ENCODE measurements at regions not wholly inside any gene's neighbourhood (a gene's known extent, or its start where the extent isn't known, plus 50 kb on each side); places are given as distances from the start of the nearest gene placed in this dataset.

DNA sequence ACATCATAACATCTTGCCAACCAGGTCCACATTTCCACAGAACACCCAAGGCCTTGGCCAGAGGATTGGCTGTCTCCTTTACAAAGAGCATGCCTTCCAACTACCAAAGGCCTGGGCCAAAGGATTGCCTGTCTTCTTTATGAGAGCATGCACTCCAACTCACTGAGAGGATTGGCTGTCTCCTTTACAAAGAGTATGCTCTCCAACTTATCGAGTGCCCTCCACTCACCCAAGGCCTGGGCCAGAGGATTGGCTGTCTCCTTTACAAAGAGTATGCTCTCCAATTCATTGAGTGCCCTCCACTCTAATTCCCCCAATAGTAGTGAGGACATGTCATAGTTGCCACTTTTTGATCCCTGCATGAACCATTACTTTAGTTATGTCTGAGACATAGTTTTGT, 79.9 kb upstream of the TAS2R1 start:
- no peaks in the 10 kb centered on the region for H3K9me3 ChIP-seq
- no peaks in the 10 kb centered on the region for H3K27me3 ChIP-seq
- TF ChIP-seq, protein P1, sequence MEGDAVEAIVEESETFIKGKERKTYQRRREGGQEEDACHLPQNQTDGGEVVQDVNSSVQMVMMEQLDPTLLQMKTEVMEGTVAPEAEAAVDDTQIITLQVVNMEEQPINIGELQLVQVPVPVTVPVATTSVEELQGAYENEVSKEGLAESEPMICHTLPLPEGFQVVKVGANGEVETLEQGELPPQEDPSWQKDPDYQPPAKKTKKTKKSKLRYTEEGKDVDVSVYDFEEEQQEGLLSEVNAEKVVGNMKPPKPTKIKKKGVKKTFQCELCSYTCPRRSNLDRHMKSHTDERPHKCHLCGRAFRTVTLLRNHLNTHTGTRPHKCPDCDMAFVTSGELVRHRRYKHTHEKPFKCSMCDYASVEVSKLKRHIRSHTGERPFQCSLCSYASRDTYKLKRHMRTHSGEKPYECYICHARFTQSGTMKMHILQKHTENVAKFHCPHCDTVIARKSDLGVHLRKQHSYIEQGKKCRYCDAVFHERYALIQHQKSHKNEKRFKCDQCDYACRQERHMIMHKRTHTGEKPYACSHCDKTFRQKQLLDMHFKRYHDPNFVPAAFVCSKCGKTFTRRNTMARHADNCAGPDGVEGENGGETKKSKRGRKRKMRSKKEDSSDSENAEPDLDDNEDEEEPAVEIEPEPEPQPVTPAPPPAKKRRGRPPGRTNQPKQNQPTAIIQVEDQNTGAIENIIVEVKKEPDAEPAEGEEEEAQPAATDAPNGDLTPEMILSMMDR (IDR thresholded peaks at IDR 0.05) = no peak
- TF ChIP-seq POLR2AphosphoS5 (IDR thresholded peaks at IDR 0.05; ENCODE audit: insufficient read depth in 1 of 2, low read depth in 1 of 2) = no peak
- TF ChIP-seq POLR2A (IDR thresholded peaks at IDR 0.05) = no peak
- DNase-seq (ENCODE audit: extremely low spot score in 2 of 2) = no peak
- no peaks in the 10 kb centered on the region for H3K4me1 ChIP-seq
- H3K36me3 ChIP-seq = no peaks in the 10 kb centered on the region
- H3K27ac ChIP-seq = no peak overlapping the region
- intact Hi-C loops (cut with DNase I) = no loop called here
- H3K4me3 ChIP-seq = no peak overlapping the region

DNA sequence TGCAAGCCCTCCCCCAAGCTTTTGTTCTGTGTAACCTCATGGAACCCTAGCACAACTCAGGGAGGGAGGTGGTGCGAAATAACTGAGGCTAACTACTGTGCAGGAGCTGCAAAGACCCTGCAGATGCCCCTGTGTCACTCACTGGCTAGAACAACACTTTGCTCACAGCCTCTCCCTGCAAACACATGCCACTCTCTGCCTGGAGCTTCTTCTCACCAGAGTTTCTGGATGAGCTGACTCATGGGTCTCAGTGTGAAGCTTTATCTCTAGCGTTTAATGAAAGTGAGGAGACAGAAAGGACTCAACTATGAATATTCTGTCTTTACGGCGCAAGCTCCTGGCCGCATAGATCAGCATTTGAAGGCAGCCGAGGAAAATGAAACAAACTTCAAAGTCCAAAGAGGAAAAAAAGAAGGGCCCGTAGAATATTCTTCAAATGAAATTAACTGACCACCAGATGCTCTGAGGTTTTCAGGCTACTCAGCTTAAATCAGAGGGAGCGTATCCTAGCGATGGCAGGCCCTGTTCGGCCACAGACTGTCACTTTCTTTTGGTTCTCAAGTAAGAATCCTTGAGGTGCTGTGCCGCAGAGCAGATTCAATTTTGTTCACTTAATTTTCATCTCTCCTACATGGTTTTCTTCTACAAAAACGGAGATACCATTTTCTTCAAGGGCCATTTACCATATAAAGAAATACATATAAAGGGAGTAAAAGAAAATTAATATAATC, 77.7 kb upstream of the TAS2R1 start:
- Histone ChIP-seq H3K4me1 (no peaks in the 10 kb centered on the region), H3K27ac (no peak overlapping the region), H3K27me3 (no peaks in the 10 kb centered on the region), H3K9me3 (no peaks in the 10 kb centered on the region), H3K4me3 (no peak overlapping the region), H3K36me3 (no peaks in the 10 kb centered on the region)
- intact Hi-C loops (cut with DNase I) = no loop called here
- TF ChIP-seq, protein P1 (IDR thresholded peaks at IDR 0.05) = no peak
- TF ChIP-seq POLR2A (IDR thresholded peaks at IDR 0.05) = no peak
- TF ChIP-seq POLR2AphosphoS5 (IDR thresholded peaks at IDR 0.05; ENCODE audit: insufficient read depth in 1 of 2, low read depth in 1 of 2) = no peak
- no peak for DNase-seq (ENCODE audit: extremely low spot score in 2 of 2)

DNA sequence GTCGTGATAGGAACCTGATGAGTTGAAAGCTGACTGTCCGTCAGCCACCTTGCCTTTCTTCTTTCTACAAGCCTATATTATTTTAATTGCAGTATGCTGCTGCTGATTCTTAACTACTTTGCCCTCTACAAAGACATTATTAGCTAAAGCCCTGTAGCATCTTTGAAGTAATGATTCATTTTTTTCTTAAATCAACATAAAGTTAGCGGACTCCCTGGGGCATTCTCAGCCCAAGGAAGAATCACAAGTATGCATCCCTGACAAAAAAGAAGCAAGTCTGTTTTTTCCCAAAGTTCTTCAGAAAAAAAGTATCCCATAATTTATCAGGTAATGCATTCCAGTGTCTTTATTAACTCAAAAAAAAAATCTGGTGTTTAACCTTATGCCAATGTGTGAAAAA, 69.5 kb upstream of the TAS2R1 start:
- DNase-seq (ENCODE audit: extremely low spot score in 2 of 2) = no peak
- Histone ChIP-seq H3K36me3 (no peaks in the 10 kb centered on the region), H3K27ac (no peak overlapping the region), H3K4me3 (no peak overlapping the region), H3K27me3 (no peaks in the 10 kb centered on the region), H3K9me3 (no peaks in the 10 kb centered on the region), H3K4me1 (no peaks in the 10 kb centered on the region)
- TF ChIP-seq, protein P1 (IDR thresholded peaks at IDR 0.05) = no peak
- TF ChIP-seq POLR2A (IDR thresholded peaks at IDR 0.05) = no peak
- TF ChIP-seq POLR2AphosphoS5 (IDR thresholded peaks at IDR 0.05; ENCODE audit: insufficient read depth in 1 of 2, low read depth in 1 of 2) = no peak
- intact Hi-C loops (cut with DNase I) = no loop called here

DNA sequence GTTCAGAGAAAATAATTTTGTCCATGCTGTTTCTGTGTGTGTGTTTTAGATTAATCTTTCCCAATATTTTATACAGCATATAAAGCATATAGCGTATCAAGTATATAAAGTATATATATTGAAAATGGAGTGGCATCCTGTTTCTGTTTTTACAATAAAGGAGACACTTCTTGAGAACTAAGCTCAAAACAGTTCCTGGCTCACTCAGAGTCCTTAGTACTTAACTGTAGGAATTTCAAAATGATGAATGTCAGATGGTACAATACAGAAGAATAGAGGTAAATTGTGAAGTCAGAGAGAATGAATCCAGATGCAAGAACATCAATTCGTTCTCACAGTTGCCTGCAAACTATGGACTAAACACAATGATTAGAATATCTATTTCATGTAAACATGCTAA, 68.7 kb upstream of the TAS2R1 start:
- no peaks in the 10 kb centered on the region for H3K27me3 ChIP-seq
- no peak overlapping the region for H3K27ac ChIP-seq
- no peaks in the 10 kb centered on the region for H3K36me3 ChIP-seq
- H3K4me1 ChIP-seq = no peaks in the 10 kb centered on the region
- no peak overlapping the region for H3K4me3 ChIP-seq
- H3K9me3 ChIP-seq = no peaks in the 10 kb centered on the region
- intact Hi-C loops (cut with DNase I) = no loop called here
- TF ChIP-seq, protein P1 (IDR thresholded peaks at IDR 0.05) = no peak
- no peak for TF ChIP-seq POLR2AphosphoS5 (IDR thresholded peaks at IDR 0.05; ENCODE audit: insufficient read depth in 1 of 2, low read depth in 1 of 2)
- TF ChIP-seq POLR2A (IDR thresholded peaks at IDR 0.05) = no peak
- DNase-seq (ENCODE audit: extremely low spot score in 2 of 2) = no peak

DNA sequence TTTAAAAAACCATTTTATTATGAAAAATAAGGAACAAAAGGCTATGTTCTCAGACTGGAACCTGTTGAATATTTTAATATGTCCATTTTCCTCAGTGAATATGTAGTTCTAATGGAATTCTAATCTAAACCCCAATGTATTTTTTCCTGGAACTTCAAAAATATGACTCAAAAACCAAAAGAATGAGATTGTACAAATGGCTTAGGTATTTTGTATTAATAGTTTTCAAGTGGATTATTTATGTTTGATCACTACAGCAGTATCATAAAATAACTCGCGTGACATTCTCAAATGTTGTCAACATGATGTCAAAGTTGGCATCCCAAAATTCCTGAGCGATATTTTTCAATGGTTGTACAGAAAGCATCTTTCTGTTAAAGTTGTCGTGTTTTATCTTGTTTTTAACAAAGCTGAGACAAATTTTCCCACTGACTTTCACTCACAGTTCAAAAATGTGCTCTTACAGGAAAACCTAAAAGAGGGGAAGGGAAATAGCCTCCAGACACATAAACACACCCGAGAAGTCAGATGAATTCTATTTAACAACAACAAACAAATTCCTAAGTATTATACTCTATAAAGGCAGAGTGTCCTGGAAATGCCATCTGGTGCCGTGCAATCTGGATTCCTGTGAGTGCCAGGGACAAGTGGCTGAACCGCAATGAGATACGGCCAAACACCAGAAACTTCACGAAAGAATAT, 68.1 kb upstream of the TAS2R1 start:
- no peaks in the 10 kb centered on the region for H3K4me1 ChIP-seq
- no peaks in the 10 kb centered on the region for H3K36me3 ChIP-seq
- H3K27ac ChIP-seq = no peak overlapping the region
- DNase-seq (ENCODE audit: extremely low spot score in 2 of 2) = no peak
- intact Hi-C loops (cut with DNase I) = no loop called here
- H3K4me3 ChIP-seq = no peak overlapping the region
- no peaks in the 10 kb centered on the region for H3K27me3 ChIP-seq
- H3K9me3 ChIP-seq = no peaks in the 10 kb centered on the region
- no peak for TF ChIP-seq POLR2AphosphoS5 (IDR thresholded peaks at IDR 0.05; ENCODE audit: insufficient read depth in 1 of 2, low read depth in 1 of 2)
- TF ChIP-seq POLR2A (IDR thresholded peaks at IDR 0.05) = no peak
- TF ChIP-seq, protein P1 (IDR thresholded peaks at IDR 0.05) = no peak
